Loucy (cell line): ENCODE measurements at regions not wholly inside any gene's neighbourhood (a gene's known extent, or its start where the extent isn't known, plus 50 kb on each side); places are given as distances from the start of the nearest gene placed in this dataset.

Experiments used
- H2AFZ ChIP-seq: fragments of 200-600 bp; sonication (generic); 2 replicates; pipeline ENCODE4 v1.6.0; 2016; ENCODE audit warnings: antibody characterized with exemption, mild to moderate bottlenecking, low read length, moderate library complexity
- H3F3A ChIP-seq: fragments of 200-600 bp; 2 replicates; pipeline ENCODE4 v1.6.0; 2016; ENCODE audit warnings: antibody characterized with exemption, low read depth, mild to moderate bottlenecking
- H3K27me3 ChIP-seq: fragments of 200-600 bp; sonication (generic); 2 replicates; pipeline ENCODE4 v1.6.1; 2014; ENCODE audit warnings: low read length, mild to moderate bottlenecking; ENCODE audit not compliant: insufficient read depth, poor library complexity, severe bottlenecking
- H3K36me3 ChIP-seq: fragments of 200-600 bp; sonication (generic); 2 replicates; pipeline ENCODE4 v1.6.1; 2016; ENCODE audit warnings: low read length; ENCODE audit not compliant: insufficient read depth
- H3K4me1 ChIP-seq: fragments of 200-600 bp; sonication (generic); 2 replicates; pipeline ENCODE4 v1.5.1; 2014; ENCODE audit warnings: low read length, mild to moderate bottlenecking; ENCODE audit not compliant: insufficient read depth, poor library complexity, severe bottlenecking
- H3K4me2 ChIP-seq: fragments of 200-600 bp; sonication (generic); 2 replicates; pipeline ENCODE4 v1.6.0; 2014; ENCODE audit warnings: antibody characterized with exemption, low read length, low read depth, mild to moderate bottlenecking; ENCODE audit not compliant: poor library complexity, severe bottlenecking
- H3K4me3 ChIP-seq: fragments of 200-600 bp; sonication (generic); 2 replicates; pipeline ENCODE4 v1.5.1; 2014; ENCODE audit warnings: low read length, mild to moderate bottlenecking, mixed read lengths; ENCODE audit not compliant: poor library complexity, severe bottlenecking
- H3K79me2 ChIP-seq: fragments of 200-600 bp; sonication (generic); 2 replicates; pipeline ENCODE4 v1.6.1; 2014; ENCODE audit warnings: low read length; ENCODE audit not compliant: insufficient read depth
- H3K9ac ChIP-seq: fragments of 200-600 bp; sonication (generic); 2 replicates; pipeline ENCODE4 v1.6.0; 2014; ENCODE audit warnings: mild to moderate bottlenecking, low read depth, low read length, moderate library complexity; ENCODE audit not compliant: poor library complexity, severe bottlenecking
- H3K9me2 ChIP-seq: fragments of 200-600 bp; sonication (generic); replicated peaks from 2 replicates; pipeline ENCODE4 v1.6.1; 2016; ENCODE audit warnings: low read depth, low read length, mixed read lengths
- H3K9me3 ChIP-seq: fragments of 200-600 bp; sonication (generic); 2 replicates; pipeline ENCODE4 v1.6.1; 2014; ENCODE audit warnings: mild to moderate bottlenecking, antibody characterized with exemption, low read length, low read depth; ENCODE audit not compliant: insufficient read depth
- H4K20me1 ChIP-seq: fragments of 200-600 bp; sonication (generic); 2 replicates; pipeline ENCODE4 v1.6.0; 2014; ENCODE audit warnings: antibody characterized with exemption, low read length, mild to moderate bottlenecking; ENCODE audit not compliant: insufficient read depth, poor library complexity, severe bottlenecking
- CTCF ChIP-seq: fragments of 200-600 bp; sonication (generic); conservative IDR thresholded peaks from 2 replicates; pipeline ENCODE4 v1.5.1; 2014; ENCODE audit warnings: mild to moderate bottlenecking, antibody characterized with exemption, low read length
- EZH2phosphoT487 ChIP-seq: fragments of 200-600 bp; IDR thresholded peaks from 2 replicates; pipeline ENCODE4 v1.6.1; 2018; ENCODE audit warnings: antibody characterized with exemption, mild to moderate bottlenecking, moderate library complexity, borderline replicate concordance

- no peak for TF ChIP-seq CTCF
- TF ChIP-seq EZH2phosphoT487 = no peak
- Histone ChIP-seq H3K79me2 (no peaks in the 10 kb centered on the region), H3K27me3 (no peaks in the 10 kb centered on the region), H3K9me3 (no peaks in the 10 kb centered on the region), H4K20me1 (no peaks in the 10 kb centered on the region), H3K9ac (no peak overlapping the region), H3K4me2 (no peak overlapping the region), H3F3A (no peaks in the 10 kb centered on the region), H3K36me3 (no peaks in the 10 kb centered on the region), H3K9me2 (no peaks in the 10 kb centered on the region), H2AFZ (no peak overlapping the region), H3K4me1 (no peaks in the 10 kb centered on the region), H3K4me3 (no peak overlapping the region)
These were observed 176.8 kb downstream of the KCNS3 start for GRCh38 chr2:18055290-18055689.

- no peaks in the 10 kb centered on the region for H3F3A ChIP-seq
- H3K27me3 ChIP-seq = no peaks in the 10 kb centered on the region
- no peaks in the 10 kb centered on the region for H3K36me3 ChIP-seq
- no peaks in the 10 kb centered on the region for H3K9me2 ChIP-seq
- no peak overlapping the region for H3K9ac ChIP-seq
- no peak overlapping the region for H3K4me3 ChIP-seq
- no peaks in the 10 kb centered on the region for H3K4me1 ChIP-seq
- no peak overlapping the region for H2AFZ ChIP-seq
- no peaks in the 10 kb centered on the region for H4K20me1 ChIP-seq
- TF ChIP-seq EZH2phosphoT487 = no peak
- TF ChIP-seq CTCF = no peak
- no peaks in the 10 kb centered on the region for H3K79me2 ChIP-seq
- H3K9me3 ChIP-seq = no peaks in the 10 kb centered on the region
- no peak overlapping the region for H3K4me2 ChIP-seq
These were observed 171.5 kb downstream of the KCNS3 start for GRCh38 chr2:18050001-18050400.

DNA sequence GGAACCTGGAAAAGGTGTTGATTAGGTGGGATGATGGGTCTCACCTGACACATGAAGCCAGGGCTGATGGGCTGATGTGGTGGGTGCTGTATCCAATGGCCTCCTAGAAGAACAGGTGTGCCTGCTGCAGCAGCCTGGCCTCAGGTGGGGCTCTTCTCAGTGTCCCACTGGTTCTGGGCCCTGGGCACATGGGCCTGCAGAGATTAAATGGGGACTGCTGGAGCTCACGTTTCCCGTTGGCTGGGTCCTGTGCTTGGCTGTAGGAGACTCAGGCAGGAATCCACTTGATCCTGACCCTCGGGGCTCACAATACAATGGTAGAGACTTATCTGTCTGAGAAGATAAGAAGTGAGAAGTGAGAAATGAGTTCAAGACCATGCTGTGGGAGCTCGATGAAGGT is 170.9 kb downstream of the KCNS3 start:
- Histone ChIP-seq H3K79me2 (no peaks in the 10 kb centered on the region), H3K9me2 (no peaks in the 10 kb centered on the region), H3K4me2 (no peak overlapping the region), H3K4me1 (no peaks in the 10 kb centered on the region), H3K9ac (no peak overlapping the region), H3K4me3 (no peak overlapping the region), H3F3A (no peaks in the 10 kb centered on the region), H3K9me3 (no peaks in the 10 kb centered on the region), H4K20me1 (no peaks in the 10 kb centered on the region), H3K36me3 (no peaks in the 10 kb centered on the region), H2AFZ (no peak overlapping the region), H3K27me3 (no peaks in the 10 kb centered on the region)
- TF ChIP-seq CTCF = no peak
- TF ChIP-seq EZH2phosphoT487 = no peak
